Activated CD4-positive, alpha-beta T cell treated with anti-CD3 and anti-CD28 coated beads for 48 hours (primary cell): ENCODE measurements at regions not wholly inside any gene's neighbourhood (a gene's known extent, or its start where the extent isn't known, plus 50 kb on each side); places are given as distances from the start of the nearest gene placed in this dataset.

Source experiments
- DNase-seq: peaks from one replicate; pipeline ENCODE4 v3.0.0-alpha.2; 2020

DNA sequence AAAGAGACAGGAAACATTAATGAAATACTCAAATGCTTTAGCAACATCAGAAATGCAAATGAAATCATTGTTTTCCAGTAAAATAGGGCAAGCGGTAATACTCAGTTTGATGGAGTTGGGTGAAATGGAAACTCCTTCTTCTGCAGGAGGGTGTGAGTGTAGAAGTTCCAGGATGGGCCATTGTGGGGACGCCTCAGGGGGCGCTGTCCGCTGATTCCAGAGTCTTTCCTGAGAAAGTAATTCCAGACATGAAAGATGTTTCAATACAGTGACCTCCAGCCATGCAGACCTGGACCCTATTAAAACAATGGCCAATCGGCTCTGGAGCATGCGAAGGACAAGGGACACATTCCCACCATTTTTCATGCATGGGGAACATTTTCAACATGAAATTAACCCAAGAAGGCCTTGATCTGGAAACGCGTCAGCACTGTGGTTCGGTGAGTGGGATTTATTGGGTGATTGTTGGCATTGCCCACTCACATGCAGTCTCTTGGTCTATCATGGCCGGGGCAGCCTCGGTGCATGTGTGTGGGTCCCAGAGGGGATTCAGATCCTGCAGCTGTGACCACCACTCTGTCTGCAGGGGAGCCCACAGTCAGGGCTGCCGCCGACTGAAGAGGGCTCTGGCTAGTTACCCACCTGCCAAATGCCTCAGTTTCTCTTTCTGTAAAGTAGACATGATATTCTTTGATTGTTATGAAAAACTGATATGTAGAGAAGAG lies 132.6 kb upstream of the IRX4 start:
- no peak for DNase-seq

DNA sequence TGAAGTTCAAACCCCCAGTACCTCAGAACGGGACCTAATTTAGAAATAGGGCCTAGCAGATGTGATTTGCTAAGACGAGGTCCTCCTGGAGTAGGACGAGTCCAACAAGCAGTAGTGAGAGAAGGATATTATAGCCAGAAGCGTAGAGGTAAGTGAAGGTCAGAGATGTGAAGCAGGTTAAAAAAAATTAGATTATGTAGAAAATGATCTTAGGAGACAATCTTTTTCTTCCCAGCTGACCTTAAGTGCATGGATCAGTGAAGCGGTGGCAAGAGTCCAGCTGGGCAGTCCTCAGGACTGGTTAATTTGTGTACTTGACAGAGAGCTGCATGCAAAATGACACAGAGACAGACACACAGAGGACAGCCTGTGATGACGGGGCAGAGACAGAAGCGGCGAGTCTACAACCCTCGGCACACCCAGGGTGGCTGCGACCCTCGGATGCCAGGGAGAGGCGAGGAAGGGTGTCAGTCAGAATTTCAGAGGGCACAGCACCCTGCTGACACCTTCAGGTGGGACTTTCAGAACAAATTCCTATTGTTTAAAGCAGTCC lies 131.4 kb upstream of the IRX4 start:
- no peak for DNase-seq

DNA sequence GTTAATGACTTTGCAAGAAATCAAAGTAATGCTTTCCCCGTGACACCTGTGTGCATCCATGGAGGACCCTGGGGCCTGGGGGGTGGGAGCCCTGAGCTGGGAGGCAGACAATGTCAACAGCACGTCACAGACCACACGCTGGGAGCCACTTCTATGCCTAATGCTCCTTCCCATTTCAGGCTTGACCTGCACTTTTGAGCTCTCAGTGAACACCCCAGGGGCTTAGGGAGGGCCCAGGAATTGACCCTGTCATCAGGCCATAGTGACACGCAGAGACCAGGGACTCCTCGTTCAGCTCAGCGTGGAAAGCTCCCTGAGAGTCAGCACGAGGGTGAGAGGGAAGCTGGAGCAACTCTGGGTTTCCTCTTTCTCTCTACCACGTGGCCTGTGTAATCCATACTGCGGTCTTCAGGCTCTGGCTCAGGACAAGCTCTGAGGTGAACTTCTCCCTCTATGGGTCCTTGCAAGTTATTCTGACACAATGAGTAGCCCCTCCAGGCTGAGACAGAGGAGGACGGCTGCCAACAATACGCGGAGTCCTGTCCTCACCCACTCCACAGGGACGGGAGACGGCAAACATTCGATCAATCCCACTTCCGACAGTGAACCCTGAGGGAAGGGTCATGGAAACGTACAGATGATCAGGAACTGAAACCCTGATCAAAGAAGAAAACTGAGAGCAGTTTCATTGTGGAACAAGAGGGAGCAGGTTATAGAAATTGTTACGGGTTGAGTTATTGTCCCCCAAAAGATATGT lies 130.8 kb upstream of the IRX4 start:
- no peak for DNase-seq

DNA sequence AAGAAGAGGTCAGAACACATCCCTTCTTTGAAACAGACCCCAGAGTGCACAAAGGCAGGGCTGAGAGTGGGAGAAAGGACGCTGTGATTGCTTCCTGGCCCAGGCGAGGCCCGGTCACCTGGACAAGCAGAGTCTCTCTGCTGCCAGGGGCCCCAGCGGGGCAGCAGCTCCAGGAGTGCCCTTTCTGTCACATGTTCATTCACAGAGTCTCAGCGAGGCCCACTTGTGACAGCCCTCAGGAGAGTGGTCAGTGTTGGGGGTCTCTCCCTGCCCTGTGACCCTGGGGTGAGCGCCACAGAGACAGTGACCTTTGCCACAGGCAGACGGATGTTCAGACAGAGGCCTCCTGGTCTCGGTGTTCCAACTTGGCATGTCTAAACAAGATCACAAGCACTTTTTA lies 130.2 kb upstream of the IRX4 start:
- DNase-seq = no peak

DNA sequence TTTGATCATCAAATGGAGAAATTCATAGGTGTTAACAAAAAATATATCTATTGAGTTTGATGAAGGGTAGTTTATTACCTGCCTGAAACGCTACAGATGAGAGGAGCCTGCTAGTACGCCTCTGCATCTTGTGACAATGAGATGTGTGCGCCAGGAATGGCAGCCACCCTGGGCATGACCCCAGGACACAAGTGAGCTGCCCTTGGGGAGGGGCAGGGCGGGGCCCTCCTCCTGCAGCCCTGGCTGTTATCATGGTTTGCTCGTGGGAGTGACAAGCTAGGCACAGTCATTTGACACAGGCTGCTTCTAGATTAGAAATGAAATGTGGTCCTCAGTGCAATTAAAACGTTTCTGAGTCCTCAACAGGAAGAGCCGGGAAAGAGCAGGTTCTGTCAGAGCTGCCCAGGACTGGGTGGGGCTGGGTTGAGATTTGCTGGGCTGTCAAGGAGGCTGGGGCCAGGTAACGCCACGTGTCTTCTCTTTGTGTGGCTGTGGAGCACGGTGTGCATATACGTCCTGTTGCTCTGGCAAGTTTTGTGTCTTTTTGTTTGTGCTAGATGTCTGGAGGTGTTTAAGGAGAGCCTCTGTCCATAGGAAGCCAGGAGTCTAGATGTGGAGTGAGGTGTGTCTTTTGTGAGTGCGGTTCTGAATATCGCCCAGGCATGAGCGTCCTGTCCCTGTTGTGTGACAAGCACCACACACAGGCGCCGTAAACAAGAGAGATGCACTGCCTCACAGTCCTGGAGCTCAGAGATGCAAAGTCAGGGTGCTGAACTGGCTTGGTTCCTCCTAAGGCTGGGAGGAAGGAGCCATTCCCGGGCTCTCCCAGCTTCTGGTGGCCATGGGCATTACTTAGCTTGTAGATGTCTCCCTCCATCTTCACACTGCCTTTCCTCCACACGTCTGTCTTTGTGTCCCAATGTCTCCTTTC lies 129.0 kb upstream of the IRX4 start:
- DNase-seq = no peak

DNA sequence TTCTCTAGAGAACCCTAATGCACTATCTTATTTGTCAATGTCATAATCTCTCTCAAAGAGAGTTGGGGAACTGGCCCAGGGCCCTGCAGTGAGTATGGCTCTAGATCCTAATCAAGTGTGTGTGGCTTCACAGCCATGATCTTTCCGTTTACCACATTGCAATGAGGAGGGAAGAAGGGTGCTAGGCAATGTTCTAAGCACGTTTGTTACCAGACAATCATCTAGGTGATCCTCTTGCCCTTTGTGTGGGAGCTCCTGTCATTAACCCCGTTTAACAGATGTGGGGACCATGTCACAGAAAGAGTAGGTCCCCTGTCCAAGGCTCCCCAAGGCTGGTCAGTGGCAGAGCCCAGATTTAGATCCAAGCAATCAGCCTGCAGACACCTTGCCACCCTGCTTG lies 128.2 kb upstream of the IRX4 start:
- no peak for DNase-seq

DNA sequence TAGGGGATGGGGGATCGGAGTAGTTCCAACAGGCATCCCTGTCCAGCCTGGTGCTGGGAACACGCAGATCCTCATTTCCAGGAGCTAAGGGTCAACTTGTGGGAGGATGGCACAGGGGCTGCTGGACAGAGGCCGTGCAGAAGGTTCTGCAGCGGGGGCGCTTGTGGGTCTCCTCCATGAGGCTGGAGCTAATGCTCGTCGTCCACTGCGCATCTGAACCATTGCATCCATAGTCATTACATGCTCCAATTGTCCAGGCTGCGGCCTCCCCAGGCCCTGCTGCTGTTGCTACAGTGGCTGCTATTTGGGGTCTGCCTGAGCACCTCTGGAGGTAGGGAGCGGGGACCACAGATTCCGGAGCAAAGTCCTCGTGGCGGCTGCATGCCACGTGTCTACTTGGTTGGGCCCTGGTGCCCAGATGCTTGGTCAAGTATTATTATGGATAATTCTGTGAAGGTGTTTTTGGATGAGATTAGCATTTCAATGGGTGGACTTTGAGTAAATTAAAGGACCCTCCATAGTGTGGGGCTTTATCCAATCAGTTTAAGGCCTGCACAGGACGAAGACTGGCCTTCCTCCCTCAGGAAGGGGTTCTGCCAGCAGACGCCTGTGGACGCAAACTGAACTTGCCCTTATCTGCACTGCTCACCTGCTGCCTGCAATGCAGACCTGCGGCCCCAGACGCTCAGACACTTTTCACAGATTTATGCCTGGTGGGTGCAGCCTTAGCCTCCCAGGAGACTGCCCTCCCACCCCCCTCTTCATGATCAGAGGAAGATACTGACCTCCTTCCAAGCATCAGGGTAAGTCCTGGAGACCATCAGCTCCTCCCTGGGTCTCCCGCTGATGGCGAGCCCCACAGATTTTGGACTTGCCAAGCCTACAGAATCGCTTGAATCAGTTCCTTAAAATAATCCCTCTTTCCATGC lies 127.5 kb upstream of the IRX4 start:
- no peak for DNase-seq

DNA sequence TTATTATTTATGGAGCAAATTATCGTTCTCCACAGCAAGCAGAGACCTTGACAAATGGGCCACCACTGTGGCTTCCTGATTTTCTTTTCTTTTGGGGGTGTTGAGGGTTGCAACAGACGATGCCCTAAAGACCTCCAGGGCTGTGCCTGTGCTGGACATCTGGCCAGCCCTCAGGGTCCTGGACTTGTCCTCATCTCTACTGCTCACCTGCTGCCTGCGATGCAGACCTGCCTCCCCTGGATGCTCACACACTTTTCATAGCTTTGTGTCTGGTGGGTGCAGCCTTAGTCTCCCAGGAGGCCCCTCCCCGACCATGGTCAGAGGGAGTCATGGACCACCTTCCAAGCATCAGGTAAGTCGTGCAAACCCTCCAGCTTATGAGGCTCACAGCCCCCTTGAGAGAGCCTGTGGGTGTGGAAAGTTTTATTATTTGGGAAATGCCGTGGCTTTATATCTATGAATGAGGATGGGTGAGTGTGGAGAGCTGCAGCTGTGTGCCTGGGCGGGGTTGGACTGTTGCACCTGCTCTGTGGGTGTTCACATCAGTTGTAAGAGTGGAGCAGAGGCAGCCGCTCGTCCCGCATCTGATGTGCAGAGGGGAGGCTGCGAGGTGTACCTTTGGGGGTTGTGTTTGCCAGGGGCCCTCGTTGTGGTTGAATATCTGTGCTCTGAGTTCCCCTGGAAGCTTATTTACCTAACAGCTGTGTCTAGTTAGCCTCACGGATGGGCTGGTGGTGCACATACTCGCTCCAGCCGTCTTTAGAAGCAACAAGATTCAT lies 126.3 kb upstream of the IRX4 start:
- no peak for DNase-seq

DNA sequence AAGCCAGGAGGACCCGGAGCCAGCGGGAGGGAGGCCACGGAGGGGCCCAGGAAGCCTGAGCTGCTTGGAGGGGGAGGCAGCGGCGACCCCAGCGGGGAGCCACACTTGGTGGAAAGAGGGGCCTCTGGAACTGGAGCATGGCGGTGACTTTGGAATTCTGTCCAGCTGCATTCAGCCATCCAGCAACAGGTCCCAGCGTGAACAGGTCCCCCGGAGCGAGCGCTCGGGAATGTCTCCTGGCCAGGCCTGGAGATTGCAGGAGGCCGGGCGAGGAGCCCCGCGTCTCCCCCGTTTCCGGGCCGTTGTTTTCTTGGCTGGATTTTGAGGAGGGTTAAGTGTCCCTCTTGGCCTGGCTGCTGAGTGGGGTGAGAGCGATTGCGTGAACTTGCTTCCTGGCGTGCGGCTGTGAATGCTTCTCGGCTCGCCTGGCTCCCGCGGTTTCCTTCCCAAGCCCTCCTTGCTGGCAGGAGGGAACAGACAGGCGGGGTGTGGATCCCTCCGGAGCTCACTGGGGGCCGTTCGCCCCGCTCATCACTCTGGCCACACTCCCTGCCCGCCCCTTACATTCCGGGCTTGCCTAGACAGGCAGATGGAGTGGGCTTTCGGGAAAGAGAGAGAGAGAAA lies 125.3 kb upstream of the IRX4 start:
- DNase-seq = no peak

DNA sequence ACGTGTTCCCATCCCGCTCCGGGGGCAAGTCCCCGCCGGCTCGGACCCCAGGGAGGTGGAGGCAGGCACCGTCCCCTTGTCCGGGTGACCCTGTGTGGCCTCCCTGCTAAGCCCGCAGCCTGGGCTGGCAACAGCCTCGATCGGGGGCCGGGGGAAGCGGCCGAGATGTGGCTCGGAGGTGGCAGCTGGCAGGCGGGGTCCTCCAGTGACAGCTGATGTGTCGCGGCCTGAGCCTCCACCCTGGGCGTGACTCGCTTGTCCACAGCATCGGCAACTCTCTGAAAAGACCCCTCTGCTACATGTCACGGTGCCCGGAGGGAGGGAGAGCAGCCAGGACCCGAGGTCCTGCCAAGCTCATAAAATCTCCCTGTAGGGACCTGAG lies 124.8 kb upstream of the IRX4 start:
- DNase-seq = no peak

DNA sequence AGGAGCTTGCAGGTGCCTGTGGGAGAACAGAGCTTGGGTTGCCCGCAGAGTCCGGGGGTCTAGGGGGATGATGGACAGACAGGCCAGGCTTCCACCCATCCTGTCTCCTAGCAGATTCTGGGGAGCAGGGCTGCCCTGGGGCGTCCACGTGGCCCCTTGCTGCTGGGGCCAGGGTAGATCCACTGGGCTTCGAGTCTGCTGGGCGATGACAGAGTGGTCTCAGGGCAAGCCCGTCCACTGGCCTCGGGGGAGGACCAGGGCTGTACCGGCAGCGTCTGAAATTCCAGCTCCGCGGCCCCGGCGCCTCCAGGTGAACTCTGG lies 124.2 kb upstream of the IRX4 start:
- DNase-seq = no peak

DNA sequence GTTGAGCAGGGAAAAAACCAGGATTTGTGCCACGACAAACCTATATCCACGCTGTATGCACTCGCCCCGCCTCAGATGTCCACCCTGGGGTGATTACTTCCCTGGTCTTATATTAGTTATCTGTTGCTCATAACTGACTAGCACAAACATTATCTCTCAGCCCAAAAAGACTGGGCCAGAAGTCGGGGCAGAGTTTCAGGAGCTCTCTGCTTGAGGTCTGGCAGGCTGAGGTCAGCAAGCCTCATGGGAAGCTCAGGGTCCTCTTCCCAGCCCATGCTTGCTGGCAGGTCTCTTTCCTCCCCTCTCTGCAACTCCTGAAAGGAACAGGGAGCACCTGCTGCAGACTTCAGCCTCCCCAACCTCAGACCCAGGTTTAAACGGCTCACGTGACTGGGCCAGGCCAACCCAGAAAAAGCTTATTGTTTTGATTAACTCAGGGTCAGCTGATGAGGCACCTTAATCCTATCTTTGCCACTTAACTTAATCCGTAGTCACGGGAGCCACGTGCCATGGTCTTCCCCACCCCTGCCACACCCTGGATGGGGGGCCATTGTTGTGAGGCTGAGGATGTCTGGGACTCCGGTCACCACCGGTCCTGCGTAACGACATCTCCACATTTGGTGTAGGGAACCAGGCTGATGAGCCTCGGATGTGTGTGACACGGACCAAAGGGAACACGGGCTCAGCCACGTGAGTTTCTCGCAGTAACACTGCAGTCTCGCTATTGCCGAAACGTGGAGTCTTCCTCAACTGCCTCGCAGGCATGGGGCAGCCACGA lies 123.7 kb upstream of the IRX4 start:
- DNase-seq = no peak

DNA sequence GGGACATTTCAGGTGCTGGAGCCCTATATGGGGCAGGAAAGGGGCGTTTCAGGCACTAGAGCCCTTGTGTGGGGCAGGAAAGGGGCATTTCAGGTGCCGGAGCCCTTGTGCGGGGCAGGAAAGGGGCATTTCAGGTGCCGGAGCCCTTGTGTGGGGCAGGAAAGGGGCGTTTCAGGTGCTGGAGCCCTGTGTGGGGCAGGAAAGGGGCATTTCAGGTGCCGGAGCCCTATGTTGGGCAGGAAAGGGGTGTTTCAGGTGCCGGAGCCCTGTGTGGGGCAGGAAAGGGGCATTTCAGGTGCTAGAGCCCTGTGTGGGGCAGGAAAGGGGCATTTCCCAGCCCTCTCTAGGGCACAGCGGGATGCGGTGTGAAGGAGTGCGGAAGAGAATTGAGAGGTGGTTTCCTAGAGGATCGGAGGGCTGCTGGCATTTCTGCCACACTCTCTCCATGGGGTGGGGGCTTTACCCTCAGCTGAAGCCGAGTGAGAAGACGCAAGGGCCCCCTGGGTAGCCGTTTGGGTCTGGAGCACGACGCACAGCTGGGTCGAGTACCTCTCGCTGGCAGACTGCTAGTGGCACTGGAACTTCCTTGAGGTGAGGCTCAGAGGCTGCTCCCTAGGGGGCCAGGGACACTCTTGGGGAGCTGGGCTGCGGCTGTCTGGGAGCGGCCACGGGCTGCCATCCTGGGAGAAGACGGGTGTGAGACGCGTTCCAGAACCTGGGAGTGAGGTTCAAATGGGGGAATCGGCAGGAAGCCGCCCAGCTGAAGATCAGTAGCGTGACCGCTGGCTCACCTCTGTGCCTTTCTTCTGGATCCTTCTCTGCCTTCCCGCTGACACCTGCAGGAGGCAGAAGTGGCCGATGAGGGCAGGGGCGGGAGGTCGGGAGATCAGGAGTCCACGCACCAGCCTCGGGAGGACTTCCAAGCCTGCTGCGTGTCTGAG lies 122.6 kb upstream of the IRX4 start:
- DNase-seq = no peak

DNA sequence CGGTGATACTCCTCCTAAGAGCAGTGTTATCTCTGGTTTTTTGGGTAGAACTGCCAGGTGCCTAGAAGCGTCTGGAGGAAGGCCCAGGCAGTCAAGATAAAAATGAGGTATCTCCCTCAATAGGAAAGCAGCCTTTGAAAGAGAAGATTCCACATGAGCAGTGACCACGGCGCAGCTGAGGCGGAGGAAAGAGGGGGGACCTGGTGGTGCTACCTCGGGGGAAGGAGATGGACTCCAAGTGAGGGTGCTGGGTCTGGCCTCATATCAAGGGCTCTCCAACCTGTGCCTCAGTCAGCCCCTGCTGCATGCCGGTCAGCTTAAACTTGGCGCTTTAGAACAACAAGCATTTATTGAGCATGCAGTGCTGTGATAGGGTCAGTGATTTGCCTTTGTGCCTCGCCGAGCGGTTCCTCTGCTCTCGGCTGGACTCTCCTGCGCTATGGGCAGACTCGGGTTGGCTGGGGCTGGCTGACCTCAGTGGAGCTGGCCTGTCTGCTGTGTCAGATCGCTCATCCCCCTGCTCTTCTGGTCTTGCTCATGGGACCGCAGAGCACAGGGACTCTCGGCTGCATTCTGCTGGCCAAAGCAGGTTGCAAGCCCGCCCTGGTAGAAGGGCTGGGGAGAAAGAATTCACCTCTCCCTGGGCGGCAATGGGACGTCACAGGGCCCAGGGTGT lies 121.1 kb upstream of the IRX4 start:
- no peak for DNase-seq

DNA sequence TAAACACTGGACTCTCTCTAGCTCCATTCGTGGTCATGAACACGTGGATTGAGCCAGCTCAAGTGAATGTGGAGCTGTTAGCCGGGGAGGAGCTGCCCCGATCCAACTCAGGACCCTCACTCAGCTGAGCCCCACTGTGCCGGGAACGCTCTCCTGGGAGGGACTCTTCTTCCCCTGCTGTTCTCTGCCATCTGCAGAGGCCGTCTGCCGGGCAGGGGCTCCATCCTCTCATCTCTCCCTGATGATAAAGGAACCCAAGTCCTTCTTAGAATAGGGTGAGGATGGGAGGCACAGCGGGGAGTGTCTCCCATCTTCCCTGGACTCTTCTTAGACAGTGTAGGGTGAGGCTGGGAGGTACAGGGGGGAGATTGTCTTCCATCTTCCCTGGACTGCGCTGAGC lies 120.5 kb upstream of the IRX4 start:
- DNase-seq = no peak

DNA sequence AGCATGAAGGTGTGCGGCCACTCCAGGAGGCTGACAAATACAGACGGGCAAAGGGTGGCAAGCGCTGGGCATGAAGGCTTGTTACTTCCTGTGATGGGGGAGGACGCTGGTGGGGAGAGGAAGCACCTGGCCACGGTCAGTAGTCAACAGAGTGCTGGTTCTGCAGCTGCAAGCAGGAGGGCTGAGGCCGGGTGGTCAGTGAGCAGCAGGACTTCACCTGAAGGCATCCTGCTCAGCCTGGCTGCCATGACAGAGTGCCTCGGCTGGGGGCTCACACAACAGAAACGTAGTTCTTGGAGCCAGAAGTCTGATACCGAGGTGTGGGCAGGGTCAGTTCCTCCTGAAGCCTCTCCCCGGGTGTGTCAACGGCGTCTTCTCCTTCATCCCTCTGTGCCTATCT lies 118.6 kb upstream of the IRX4 start:
- no peak for DNase-seq

DNA sequence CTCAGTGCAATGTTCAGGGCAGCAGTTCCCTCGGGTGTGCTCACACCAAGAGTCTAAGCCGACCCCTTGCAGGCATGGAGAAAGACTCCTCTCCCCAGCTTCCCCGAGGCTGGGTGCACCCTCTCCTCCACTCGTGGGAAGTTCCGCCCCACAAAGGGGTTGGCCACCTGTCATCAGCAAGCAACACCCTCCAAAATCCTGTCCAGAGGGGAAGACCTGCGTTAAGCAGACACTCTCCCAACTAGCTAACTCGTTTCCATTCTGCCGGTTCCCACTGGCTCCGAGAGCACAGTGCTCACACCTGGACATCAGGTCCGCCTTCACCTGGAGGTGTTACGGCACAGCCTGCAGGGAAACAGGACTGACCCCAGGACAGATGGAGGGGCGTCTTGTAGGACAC lies 117.9 kb upstream of the IRX4 start:
- no peak for DNase-seq

DNA sequence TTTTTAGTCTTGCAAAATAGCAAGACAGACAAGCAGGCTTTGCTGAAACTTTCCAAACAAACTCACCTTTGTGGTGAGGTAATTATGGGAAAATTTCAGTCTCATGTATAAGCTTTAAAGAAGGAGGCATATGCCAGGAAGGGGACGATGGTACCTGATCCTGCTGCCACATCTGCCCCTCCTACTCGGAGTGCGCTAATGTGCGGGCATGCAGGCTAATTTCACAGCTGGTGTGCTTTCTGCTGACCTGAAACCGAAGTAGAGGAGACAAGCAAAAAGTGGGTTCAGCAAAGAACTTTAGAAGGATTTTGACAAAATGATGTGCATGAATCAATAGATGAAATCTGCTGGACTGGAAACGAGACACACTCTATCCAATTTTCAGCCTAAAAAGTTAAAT lies 117.1 kb upstream of the IRX4 start:
- no peak for DNase-seq
